Nephron progenitor cell (in vitro differentiated cells): ENCODE measurements at regions not wholly inside any gene's neighbourhood (a gene's known extent, or its start where the extent isn't known, plus 50 kb on each side); places are given as distances from the start of the nearest gene placed in this dataset.

ENCODE experiments used
- DNase-seq: peaks from one replicate; pipeline ENCODE4 v3.0.0; 2021
- H3K27ac Mint-ChIP-seq: 2 replicates; pipeline ENCODE4 v1.8.0; 2021; ENCODE audit warnings: mild to moderate bottlenecking, moderate library complexity, mixed read lengths
- H3K27me3 Mint-ChIP-seq: 2 replicates; pipeline ENCODE4 v1.8.0; 2021; ENCODE audit warnings: mild to moderate bottlenecking, low read depth, mixed read lengths; ENCODE audit not compliant: poor library complexity
- H3K36me3 Mint-ChIP-seq: 2 replicates; pipeline ENCODE4 v1.8.0; 2021; ENCODE audit warnings: low read depth, mixed read lengths
- H3K4me1 Mint-ChIP-seq: 2 replicates; pipeline ENCODE4 v1.8.0; 2021; ENCODE audit warnings: mixed read lengths
- H3K4me3 Mint-ChIP-seq: 2 replicates; pipeline ENCODE4 v1.8.0; 2021; ENCODE audit warnings: mild to moderate bottlenecking, moderate library complexity, mixed read lengths
- H3K9me3 Mint-ChIP-seq: 2 replicates; pipeline ENCODE4 v1.8.0; 2021; ENCODE audit warnings: mild to moderate bottlenecking, moderate library complexity, mixed read lengths
- TF ChIP-seq, protein P1 (sequence below): fragments of 200-600 bp; sonication (generic); IDR thresholded peaks from 2 replicates; pipeline ENCODE4 v1.5.0; 2021; ENCODE audit warnings: antibody characterized with exemption

DNA sequence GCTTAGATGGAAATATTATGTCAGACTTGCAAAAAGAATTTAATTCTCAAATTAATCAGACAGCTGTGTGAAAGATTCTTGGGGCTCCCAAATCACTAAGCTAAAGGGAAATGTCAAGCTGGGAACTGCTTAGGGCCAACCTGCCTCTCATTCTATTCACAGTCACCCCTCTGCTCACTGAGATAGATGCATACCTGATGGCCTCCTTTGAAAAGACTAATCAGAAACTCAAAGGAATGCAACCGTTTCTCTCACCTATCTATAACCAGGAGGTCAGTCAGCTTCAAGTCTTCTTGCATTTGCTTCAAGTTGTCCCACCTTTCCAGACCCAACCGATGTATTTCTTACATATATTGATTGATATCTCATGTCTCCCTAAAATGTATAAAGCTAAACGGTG lies 882.7 kb downstream of the CENPC start:
- Mint-ChIP-seq H3K4me1 (no peaks in the 10 kb centered on the region), H3K4me3 (no peak overlapping the region), H3K36me3 (no peaks in the 10 kb centered on the region), H3K27ac (no peak overlapping the region), H3K27me3 (no peaks in the 10 kb centered on the region), H3K9me3 (no peaks in the 10 kb centered on the region)
- DNase-seq = no peak
- TF ChIP-seq, protein P1, sequence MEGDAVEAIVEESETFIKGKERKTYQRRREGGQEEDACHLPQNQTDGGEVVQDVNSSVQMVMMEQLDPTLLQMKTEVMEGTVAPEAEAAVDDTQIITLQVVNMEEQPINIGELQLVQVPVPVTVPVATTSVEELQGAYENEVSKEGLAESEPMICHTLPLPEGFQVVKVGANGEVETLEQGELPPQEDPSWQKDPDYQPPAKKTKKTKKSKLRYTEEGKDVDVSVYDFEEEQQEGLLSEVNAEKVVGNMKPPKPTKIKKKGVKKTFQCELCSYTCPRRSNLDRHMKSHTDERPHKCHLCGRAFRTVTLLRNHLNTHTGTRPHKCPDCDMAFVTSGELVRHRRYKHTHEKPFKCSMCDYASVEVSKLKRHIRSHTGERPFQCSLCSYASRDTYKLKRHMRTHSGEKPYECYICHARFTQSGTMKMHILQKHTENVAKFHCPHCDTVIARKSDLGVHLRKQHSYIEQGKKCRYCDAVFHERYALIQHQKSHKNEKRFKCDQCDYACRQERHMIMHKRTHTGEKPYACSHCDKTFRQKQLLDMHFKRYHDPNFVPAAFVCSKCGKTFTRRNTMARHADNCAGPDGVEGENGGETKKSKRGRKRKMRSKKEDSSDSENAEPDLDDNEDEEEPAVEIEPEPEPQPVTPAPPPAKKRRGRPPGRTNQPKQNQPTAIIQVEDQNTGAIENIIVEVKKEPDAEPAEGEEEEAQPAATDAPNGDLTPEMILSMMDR = no peak

DNA sequence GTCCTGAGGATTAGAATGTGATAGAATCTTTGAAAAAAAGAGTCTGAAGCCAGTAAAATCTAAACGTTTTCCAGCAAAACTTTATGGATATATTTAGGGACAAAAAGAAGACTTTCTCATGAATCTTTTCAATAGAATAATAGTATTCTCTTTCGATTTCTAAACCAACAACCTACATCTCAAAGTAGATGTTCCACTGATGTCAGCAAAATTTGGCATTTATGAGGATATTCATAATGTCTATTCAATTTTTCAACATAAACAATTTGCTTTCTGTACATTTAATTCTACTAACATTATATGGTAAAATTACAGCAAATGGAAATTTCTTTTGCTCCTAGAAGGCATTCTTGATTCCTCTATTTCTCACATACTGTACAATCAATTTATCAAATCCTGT lies 886.5 kb downstream of the CENPC start:
- Mint-ChIP-seq H3K4me1 (no peaks in the 10 kb centered on the region), H3K36me3 (no peaks in the 10 kb centered on the region), H3K9me3 (no peaks in the 10 kb centered on the region), H3K27ac (no peak overlapping the region), H3K27me3 (no peaks in the 10 kb centered on the region), H3K4me3 (no peak overlapping the region)
- TF ChIP-seq, protein P1 = no peak
- no peak for DNase-seq

DNA sequence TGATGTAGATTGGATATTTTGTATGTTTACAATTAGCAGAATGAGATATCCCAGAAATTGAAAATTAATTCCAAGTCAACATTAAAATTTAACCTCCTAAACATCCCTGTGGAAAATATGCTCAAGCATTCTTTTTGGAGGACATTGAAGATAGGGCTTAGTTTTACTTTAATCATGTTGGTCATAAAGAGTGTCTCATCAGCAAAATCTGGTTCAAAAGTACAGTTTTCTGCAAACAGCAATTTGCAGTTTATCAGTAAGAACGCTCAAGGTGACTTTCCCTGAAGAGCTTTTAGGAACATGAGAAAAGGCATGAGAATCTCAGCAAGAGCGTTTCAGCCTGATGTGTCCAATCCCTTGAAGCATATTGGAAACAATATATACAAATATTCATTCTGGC lies 889.8 kb downstream of the CENPC start:
- Mint-ChIP-seq H3K9me3 (no peaks in the 10 kb centered on the region), H3K4me1 (no peaks in the 10 kb centered on the region), H3K4me3 (no peak overlapping the region), H3K27ac (no peak overlapping the region), H3K27me3 (no peaks in the 10 kb centered on the region), H3K36me3 (no peaks in the 10 kb centered on the region)
- no peak for DNase-seq
- TF ChIP-seq, protein P1 = no peak

DNA sequence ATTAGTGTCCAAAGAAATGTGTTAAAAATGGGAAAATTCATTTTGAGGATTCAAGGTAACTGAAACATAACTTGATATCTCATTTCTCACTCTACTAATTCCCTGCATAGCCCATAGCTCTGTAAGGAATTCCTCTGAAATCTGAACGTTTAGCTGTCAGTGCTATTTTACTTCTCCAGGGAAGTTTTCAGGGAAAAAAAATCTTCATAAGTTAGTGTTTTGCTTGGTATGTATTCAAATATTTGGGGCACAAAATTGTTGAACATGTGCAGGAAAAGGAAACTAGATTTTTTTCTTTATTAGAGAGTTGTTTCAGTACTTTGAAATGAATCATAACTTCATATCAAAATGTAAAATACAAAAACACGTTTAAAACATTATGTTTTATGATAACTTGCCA lies 891.4 kb downstream of the CENPC start:
- no peak overlapping the region for H3K27ac Mint-ChIP-seq

DNA sequence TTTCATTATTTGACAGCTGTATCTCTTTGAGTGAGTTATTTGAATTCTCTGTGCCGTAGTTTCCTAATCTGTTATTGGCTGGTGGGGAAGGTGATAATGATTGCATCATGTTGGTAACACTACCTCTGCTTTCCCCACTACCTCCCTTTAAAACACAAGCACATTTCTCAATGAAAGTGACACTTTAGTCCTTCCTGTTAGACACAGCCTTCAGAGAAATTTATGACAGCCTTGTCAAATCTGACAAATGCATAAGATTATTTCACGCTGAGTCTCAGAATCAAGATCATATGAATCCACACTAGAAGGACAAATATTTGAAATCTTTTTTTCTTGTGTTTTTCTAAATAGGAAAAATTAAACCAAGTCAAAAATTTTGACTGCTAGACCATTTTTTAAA lies 896.1 kb downstream of the CENPC start:
- TF ChIP-seq, protein P1 = no peak
- no peaks in the 10 kb centered on the region for H3K9me3 Mint-ChIP-seq
- DNase-seq = no peak
- H3K4me3 Mint-ChIP-seq = no peak overlapping the region
- H3K36me3 Mint-ChIP-seq = no peaks in the 10 kb centered on the region
- no peaks in the 10 kb centered on the region for H3K27me3 Mint-ChIP-seq
- H3K4me1 Mint-ChIP-seq = no peaks in the 10 kb centered on the region
- H3K27ac Mint-ChIP-seq = no peak overlapping the region

More for the DNA sequence above, 891.4 kb downstream of the CENPC start:
- no peak for DNase-seq
- Mint-ChIP-seq H3K27me3 (no peaks in the 10 kb centered on the region), H3K9me3 (no peaks in the 10 kb centered on the region), H3K4me3 (no peak overlapping the region), H3K36me3 (no peaks in the 10 kb centered on the region), H3K4me1 (no peaks in the 10 kb centered on the region)
- TF ChIP-seq, protein P1 = no peak

DNA sequence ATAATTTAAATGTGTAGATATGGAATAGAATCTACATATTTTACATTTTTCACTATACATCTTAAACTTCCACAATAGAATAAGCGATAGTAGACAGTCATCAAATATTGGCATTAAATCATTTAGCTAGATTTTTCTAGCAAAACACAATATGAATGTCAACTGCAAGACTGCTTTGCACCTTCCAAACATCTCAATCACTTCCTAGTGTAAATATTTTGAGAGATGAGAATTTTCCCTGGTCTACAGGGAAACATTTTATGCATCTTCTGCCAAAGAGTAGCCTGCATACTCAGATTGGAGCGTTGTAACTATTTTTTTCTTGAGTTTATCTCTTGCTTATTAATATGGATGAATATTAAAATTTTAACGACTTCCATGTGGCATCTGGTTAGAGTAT lies 897.4 kb downstream of the CENPC start:
- Mint-ChIP-seq H3K4me3 (no peak overlapping the region), H3K27me3 (no peaks in the 10 kb centered on the region), H3K27ac (no peak overlapping the region), H3K4me1 (no peaks in the 10 kb centered on the region), H3K36me3 (no peaks in the 10 kb centered on the region), H3K9me3 (no peaks in the 10 kb centered on the region)
- TF ChIP-seq, protein P1 = no peak
- DNase-seq = no peak
